MM.1S (cell line): ENCODE measurements at regions not wholly inside any gene's neighbourhood (a gene's known extent, or its start where the extent isn't known, plus 50 kb on each side); places are given as distances from the start of the nearest gene placed in this dataset.

Experiments used
- EZH2 ChIP-seq: fragments of 300-600 bp; sonication (generic); optimal IDR thresholded peaks from 2 replicates; pipeline ENCODE3; 2017; ENCODE audit warnings: low read depth, mild to moderate bottlenecking, antibody characterized with exemption, low read length, mixed read lengths
- EZH2phosphoT487 ChIP-seq: fragments of 300-600 bp; sonication (generic); IDR thresholded peaks from 2 replicates; pipeline ENCODE4 v1.6.1; 2018; ENCODE audit warnings: antibody characterized with exemption, low read length
- TF ChIP-seq, protein P1 (sequence below): fragments of 300-600 bp; sonication (generic); IDR thresholded peaks from 2 replicates; pipeline ENCODE4 v1.5.1; 2016; ENCODE audit warnings: antibody characterized with exemption, low read length, mixed read lengths

DNA sequence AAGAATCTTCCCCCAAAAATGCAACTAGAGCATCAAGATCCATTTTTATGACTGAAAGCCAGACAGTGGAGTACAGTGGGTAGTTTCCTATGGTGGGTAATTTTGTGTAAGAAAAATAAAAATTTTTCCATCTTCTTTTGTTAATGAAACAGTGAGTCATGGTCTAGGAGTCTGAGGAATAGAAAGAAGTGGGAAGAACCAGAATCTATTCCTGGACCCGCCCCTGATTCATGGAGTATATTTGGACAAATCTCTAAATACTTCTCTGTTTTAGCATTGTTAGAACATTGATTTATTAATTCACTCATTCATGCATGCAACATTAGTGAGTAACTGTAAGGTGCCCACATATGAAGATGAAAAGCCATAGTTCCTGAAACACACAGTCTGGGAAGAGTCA, 304.5 kb upstream of the GPR149 start:
- TF ChIP-seq, protein P1, sequence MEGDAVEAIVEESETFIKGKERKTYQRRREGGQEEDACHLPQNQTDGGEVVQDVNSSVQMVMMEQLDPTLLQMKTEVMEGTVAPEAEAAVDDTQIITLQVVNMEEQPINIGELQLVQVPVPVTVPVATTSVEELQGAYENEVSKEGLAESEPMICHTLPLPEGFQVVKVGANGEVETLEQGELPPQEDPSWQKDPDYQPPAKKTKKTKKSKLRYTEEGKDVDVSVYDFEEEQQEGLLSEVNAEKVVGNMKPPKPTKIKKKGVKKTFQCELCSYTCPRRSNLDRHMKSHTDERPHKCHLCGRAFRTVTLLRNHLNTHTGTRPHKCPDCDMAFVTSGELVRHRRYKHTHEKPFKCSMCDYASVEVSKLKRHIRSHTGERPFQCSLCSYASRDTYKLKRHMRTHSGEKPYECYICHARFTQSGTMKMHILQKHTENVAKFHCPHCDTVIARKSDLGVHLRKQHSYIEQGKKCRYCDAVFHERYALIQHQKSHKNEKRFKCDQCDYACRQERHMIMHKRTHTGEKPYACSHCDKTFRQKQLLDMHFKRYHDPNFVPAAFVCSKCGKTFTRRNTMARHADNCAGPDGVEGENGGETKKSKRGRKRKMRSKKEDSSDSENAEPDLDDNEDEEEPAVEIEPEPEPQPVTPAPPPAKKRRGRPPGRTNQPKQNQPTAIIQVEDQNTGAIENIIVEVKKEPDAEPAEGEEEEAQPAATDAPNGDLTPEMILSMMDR: no peak
- TF ChIP-seq EZH2phosphoT487: no peak
- no peak for TF ChIP-seq EZH2
